Gastrocnemius medialis (tissue), 4 donors: ENCODE measurements at regions not wholly inside any gene's neighbourhood (a gene's known extent, or its start where the extent isn't known, plus 50 kb on each side); places are given as distances from the start of the nearest gene placed in this dataset.

Experiments used
- CTCF ChIP-seq, 5 experiments: fragments of 450-650 bp in 3 of 5; fragments of 200-600 bp in 2 of 5; sonication (generic) in 2 of 5; IDR thresholded peaks in 4 of 5; conservative IDR thresholded peaks in 1 of 5; 1 replicate in 4 of 5; 2 replicates in 1 of 5; pipeline ENCODE4 v1.5.1; 2016 to 2019; ENCODE audit warnings: antibody characterized with exemption in 5 of 5, mild to moderate bottlenecking in 3 of 5, moderate library complexity in 3 of 5
- POLR2A ChIP-seq, 2 donors: fragments of 450-650 bp; IDR thresholded peaks; one replicate each; pipeline ENCODE4 v1.6.1; 2017; ENCODE audit warnings: antibody characterized with exemption in 2 of 2, mild to moderate bottlenecking in 2 of 2, moderate library complexity in 2 of 2

GRCh38 chr9:120230227-120230626 is 349.7 kb downstream of the CDK5RAP2 start:
- TF ChIP-seq CTCF (IDR thresholded peaks at IDR 0.05 in 4 of 5, conservative IDR thresholded peaks at IDR 0.05 in 1 of 5) (no peak), POLR2A (IDR thresholded peaks at IDR 0.05) (no peak)
